OCI-LY1 (cell line): ENCODE measurements at regions not wholly inside any gene's neighbourhood (a gene's known extent, or its start where the extent isn't known, plus 50 kb on each side); places are given as distances from the start of the nearest gene placed in this dataset.

ENCODE experiments used
- H2AFZ ChIP-seq: fragments of 200-600 bp; sonication (generic), shearing (Covaris generic); 2 replicates; pipeline ENCODE4 v1.6.0; 2014; ENCODE audit warnings: antibody characterized with exemption, mild to moderate bottlenecking, low read length
- H3F3A ChIP-seq: fragments of 200-600 bp; sonication (generic), shearing (Covaris generic); 2 replicates; pipeline ENCODE4 v1.6.0; 2014; ENCODE audit warnings: mild to moderate bottlenecking, antibody characterized with exemption, low read length, moderate library complexity; ENCODE audit not compliant: insufficient read depth
- H3K27ac ChIP-seq: fragments of 200-600 bp; sonication (generic); 2 replicates; pipeline ENCODE4 v1.5.1; 2014; ENCODE audit warnings: low read length, mixed run types, mild to moderate bottlenecking, low read depth; ENCODE audit not compliant: poor library complexity, severe bottlenecking
- H3K27me3 ChIP-seq: fragments of 200-600 bp; sonication (generic); 2 replicates; pipeline ENCODE4 v1.6.0; 2014; ENCODE audit warnings: antibody characterized with exemption, mild to moderate bottlenecking, low read length, moderate library complexity; ENCODE audit not compliant: insufficient read depth
- H3K36me3 ChIP-seq: fragments of 200-600 bp; sonication (generic); 2 replicates; pipeline ENCODE4 v1.6.1; 2014; ENCODE audit warnings: mild to moderate bottlenecking, antibody characterized with exemption, low read length, moderate library complexity, mixed read lengths; ENCODE audit not compliant: insufficient read depth
- H3K4me1 ChIP-seq: fragments of 200-600 bp; sonication (generic); 2 replicates; pipeline ENCODE4 v1.5.1; 2014; ENCODE audit warnings: mild to moderate bottlenecking, low read length, moderate library complexity; ENCODE audit not compliant: insufficient read depth, severe bottlenecking
- H3K4me2 ChIP-seq: fragments of 200-600 bp; sonication (generic), shearing (Covaris generic); 2 replicates; pipeline ENCODE4 v1.6.1; 2014; ENCODE audit warnings: low read length
- H3K4me3 ChIP-seq: fragments of 200-600 bp; sonication (generic); 2 replicates; pipeline ENCODE4 v1.5.1; 2014; ENCODE audit warnings: low read length, low read depth, mild to moderate bottlenecking, mixed read lengths; ENCODE audit not compliant: poor library complexity, severe bottlenecking
- H3K79me2 ChIP-seq: fragments of 200-600 bp; shearing (Covaris generic); 2 replicates; pipeline ENCODE4 v1.6.1; 2016; ENCODE audit warnings: mixed run types, low read length, mixed read lengths; ENCODE audit not compliant: insufficient read depth
- H3K9ac ChIP-seq: fragments of 200-600 bp; sonication (generic), shearing (Covaris generic); 2 replicates; pipeline ENCODE4 v1.6.1; 2014; ENCODE audit warnings: mild to moderate bottlenecking, low read length, mixed read lengths
- H3K9me2 ChIP-seq: fragments of 200-600 bp; sonication (generic), shearing (Covaris generic); 2 replicates; pipeline ENCODE4 v1.6.1; 2014; ENCODE audit warnings: low read depth, mild to moderate bottlenecking, low read length, mixed read lengths
- H3K9me3 ChIP-seq: fragments of 200-600 bp; shearing (Covaris generic); 2 replicates; pipeline ENCODE4 v1.6.1; 2014; ENCODE audit warnings: low read length, mixed read lengths
- H4K20me1 ChIP-seq: fragments of 200-600 bp; sonication (generic), shearing (Covaris generic); 2 replicates; pipeline ENCODE4 v1.6.0; 2016; ENCODE audit warnings: mild to moderate bottlenecking, low read length; ENCODE audit not compliant: insufficient read depth
- EZH2 ChIP-seq: fragments of 200-600 bp; sonication (generic), shearing (Covaris generic); IDR thresholded peaks from 2 replicates; pipeline ENCODE4 v1.8.0; 2017; ENCODE audit warnings: borderline replicate concordance, mixed run types, mild to moderate bottlenecking, antibody characterized with exemption, low read length, moderate library complexity, mixed read lengths
- TF ChIP-seq, protein P1 (sequence below): fragments of 200-600 bp; sonication (generic), shearing (Covaris generic); IDR thresholded peaks from 2 replicates; pipeline ENCODE4 v1.5.1; 2017; ENCODE audit warnings: mild to moderate bottlenecking, antibody characterized with exemption, low read length, moderate library complexity, mixed read lengths

DNA sequence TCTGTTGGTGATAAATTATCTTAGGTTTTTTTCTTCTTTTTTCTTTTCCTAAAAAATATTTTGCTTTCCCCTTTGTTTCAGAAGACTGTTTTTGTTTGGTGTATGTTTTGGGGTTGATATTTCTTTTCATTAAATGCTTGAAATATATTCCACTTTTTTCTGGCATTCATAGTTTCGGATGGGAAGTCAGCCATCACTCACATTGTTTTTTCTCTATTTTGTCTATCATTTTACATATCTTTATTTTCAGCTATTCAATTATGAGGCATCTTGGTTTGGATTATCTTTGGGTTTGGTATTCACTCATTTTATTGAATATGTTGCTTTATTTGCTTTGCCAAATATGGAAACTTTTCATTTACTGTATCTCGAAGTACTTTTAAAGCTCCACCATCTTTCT is 600.5 kb upstream of the EYS start:
- no peak for TF ChIP-seq EZH2
- TF ChIP-seq, protein P1, sequence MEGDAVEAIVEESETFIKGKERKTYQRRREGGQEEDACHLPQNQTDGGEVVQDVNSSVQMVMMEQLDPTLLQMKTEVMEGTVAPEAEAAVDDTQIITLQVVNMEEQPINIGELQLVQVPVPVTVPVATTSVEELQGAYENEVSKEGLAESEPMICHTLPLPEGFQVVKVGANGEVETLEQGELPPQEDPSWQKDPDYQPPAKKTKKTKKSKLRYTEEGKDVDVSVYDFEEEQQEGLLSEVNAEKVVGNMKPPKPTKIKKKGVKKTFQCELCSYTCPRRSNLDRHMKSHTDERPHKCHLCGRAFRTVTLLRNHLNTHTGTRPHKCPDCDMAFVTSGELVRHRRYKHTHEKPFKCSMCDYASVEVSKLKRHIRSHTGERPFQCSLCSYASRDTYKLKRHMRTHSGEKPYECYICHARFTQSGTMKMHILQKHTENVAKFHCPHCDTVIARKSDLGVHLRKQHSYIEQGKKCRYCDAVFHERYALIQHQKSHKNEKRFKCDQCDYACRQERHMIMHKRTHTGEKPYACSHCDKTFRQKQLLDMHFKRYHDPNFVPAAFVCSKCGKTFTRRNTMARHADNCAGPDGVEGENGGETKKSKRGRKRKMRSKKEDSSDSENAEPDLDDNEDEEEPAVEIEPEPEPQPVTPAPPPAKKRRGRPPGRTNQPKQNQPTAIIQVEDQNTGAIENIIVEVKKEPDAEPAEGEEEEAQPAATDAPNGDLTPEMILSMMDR, result no peak
- H3K79me2 ChIP-seq, result no peaks in the 10 kb centered on the region

DNA sequence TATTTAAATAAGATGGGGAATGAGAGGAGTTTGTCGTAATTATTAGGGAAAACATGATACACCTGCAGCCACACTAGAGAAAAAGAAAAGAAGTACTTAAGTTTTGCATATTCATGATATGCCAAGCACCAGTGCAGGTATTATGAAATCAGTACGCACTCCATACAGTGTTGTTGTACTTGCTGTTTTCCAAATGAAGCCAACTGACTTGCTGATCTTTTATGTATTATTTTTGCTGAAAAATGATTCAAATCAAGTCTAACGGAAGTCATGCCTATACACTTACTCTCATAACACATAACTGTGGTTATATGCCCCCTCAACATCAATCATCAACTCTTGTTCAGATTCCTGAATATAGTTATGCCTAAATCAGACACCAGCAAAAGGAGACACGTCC is 584.9 kb upstream of the EYS start:
- TF ChIP-seq EZH2, result no peak
- TF ChIP-seq, protein P1, result no peak
- no peaks in the 10 kb centered on the region for H3K36me3 ChIP-seq

More for the DNA sequence above, 600.5 kb upstream of the EYS start:
- H3K36me3 ChIP-seq, result no peaks in the 10 kb centered on the region
- H3K9ac ChIP-seq, result no peak overlapping the region
- H2AFZ ChIP-seq, result no peak overlapping the region
- no peaks in the 10 kb centered on the region; the same call in 1 of the 2 replicates for H3F3A ChIP-seq
- H3K27ac ChIP-seq, result no peak overlapping the region
- no peak overlapping the region for H3K4me2 ChIP-seq
- H3K9me2 ChIP-seq, result no peaks in the 10 kb centered on the region
- no peaks in the 10 kb centered on the region for H4K20me1 ChIP-seq
- H3K4me1 ChIP-seq, result no peaks in the 10 kb centered on the region
- peaks cover 5% of the 10 kb centered on the region; the same call in 1 of the 2 replicates for H3K9me3 ChIP-seq
- no peaks in the 10 kb centered on the region for H3K27me3 ChIP-seq
- H3K4me3 ChIP-seq, result no peak overlapping the region

DNA sequence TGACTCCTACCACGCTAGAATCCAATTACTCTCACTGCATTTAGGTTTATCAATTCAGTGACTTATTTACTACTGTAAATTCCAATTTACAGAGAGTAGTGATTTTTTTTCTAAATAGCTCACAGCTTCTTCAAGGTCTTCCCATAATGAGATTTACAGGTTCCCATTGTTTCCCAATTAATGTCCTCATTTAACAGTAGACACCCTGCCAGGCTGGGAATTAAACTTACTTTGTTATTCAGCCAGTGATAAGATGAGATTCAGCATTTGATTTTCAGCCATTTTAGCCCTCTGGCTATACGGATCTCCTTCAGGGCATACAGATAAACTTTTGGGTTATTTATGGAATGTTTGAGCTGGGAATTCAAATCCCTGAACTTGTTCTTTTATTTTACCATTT is 582.9 kb upstream of the EYS start:
- H2AFZ ChIP-seq, result no peak overlapping the region
- TF ChIP-seq EZH2, result no peak
- TF ChIP-seq, protein P1, result no peak
- no peak overlapping the region for H3K4me2 ChIP-seq

More for the DNA sequence above, 584.9 kb upstream of the EYS start:
- H3K4me1 ChIP-seq, result no peaks in the 10 kb centered on the region
- no peaks in the 10 kb centered on the region for H3K9me3 ChIP-seq
- no peaks in the 10 kb centered on the region for H3F3A ChIP-seq
- no peaks in the 10 kb centered on the region for H4K20me1 ChIP-seq
- no peak overlapping the region for H3K4me2 ChIP-seq
- H3K27ac ChIP-seq, result no peak overlapping the region
- H3K9me2 ChIP-seq, result no peaks in the 10 kb centered on the region
- no peak overlapping the region for H2AFZ ChIP-seq
- H3K4me3 ChIP-seq, result no peak overlapping the region
- no peak overlapping the region for H3K9ac ChIP-seq
- no peaks in the 10 kb centered on the region for H3K27me3 ChIP-seq
- no peaks in the 10 kb centered on the region for H3K79me2 ChIP-seq

More for the DNA sequence above, 582.9 kb upstream of the EYS start:
- H3K79me2 ChIP-seq, result no peaks in the 10 kb centered on the region
- no peak overlapping the region for H3K27ac ChIP-seq
- H3K4me1 ChIP-seq, result no peaks in the 10 kb centered on the region
- H3K36me3 ChIP-seq, result no peaks in the 10 kb centered on the region
- no peaks in the 10 kb centered on the region for H3K9me2 ChIP-seq
- no peaks in the 10 kb centered on the region for H4K20me1 ChIP-seq
- no peak overlapping the region for H3K4me3 ChIP-seq
- no peaks in the 10 kb centered on the region for H3K27me3 ChIP-seq
- no peaks in the 10 kb centered on the region for H3F3A ChIP-seq
- H3K9ac ChIP-seq, result no peak overlapping the region
- no peaks in the 10 kb centered on the region for H3K9me3 ChIP-seq
